GM13977 (cell line): ENCODE measurements at regions not wholly inside any gene's neighbourhood (a gene's known extent, or its start where the extent isn't known, plus 50 kb on each side); places are given as distances from the start of the nearest gene placed in this dataset.

Experiments used
- DNase-seq: peaks from one replicate; pipeline ENCODE4 v3.0.0; 2012; ENCODE audit warnings: low spot score
- CTCF ChIP-seq: IDR thresholded peaks from 2 replicates; pipeline ENCODE4 v1.5.1; 2012; ENCODE audit warnings: mild to moderate bottlenecking, control low read depth; ENCODE audit not compliant: insufficient read depth; ENCODE audit errors: extremely low read depth, missing control alignments
- in situ Hi-C: fragments of 300-500 bp; cut with MboI; formaldehyde crosslinking; loops from one replicate; pipeline ENCODE4 v1.12.0; 2022; ENCODE audit warnings: low sequenced_read_pairs, low pct_unique_long_range_greater_than_20kb, mixed read lengths, inconsistent platforms; ENCODE audit not compliant: unreplicated experiment

GRCh38 chr10:42475168-42476098 lies 162.9 kb downstream of the ZNF33B start:
- DNase-seq = no peak
- no peak for TF ChIP-seq CTCF
- in situ Hi-C loops = no loop called here

- in situ Hi-C loops = no loop called here
- DNase-seq = no peak
- no peak for TF ChIP-seq CTCF
Observed at GRCh38 chr10:42454313-42454712, 184.1 kb downstream of the ZNF33B start.

- TF ChIP-seq CTCF = no peak
- no peak for DNase-seq
- in situ Hi-C loops = no loop called here
Observed at GRCh38 chr10:42431095-42431494, 207.3 kb downstream of the ZNF33B start.

- DNase-seq = no peak
- peak; percentile 28 for TF ChIP-seq CTCF
- in situ Hi-C loops = no loop called here
Observed at GRCh38 chr10:42428534-42428933, 209.8 kb downstream of the ZNF33B start.

GRCh38 chr10:42422911-42423310 lies 215.5 kb downstream of the ZNF33B start:
- no peak for DNase-seq
- TF ChIP-seq CTCF = no peak
- in situ Hi-C loops = no loop called here

- DNase-seq = no peak
- in situ Hi-C loops = no loop called here
- TF ChIP-seq CTCF = no peak
Observed at GRCh38 chr10:42421812-42422211, 216.6 kb downstream of the ZNF33B start.

GRCh38 chr10:42419789-42420188 lies 218.6 kb downstream of the ZNF33B start:
- in situ Hi-C loops = no loop called here
- TF ChIP-seq CTCF = no peak
- no peak for DNase-seq
